HG02623 (cell line): ENCODE measurements at regions not wholly inside any gene's neighbourhood (a gene's known extent, or its start where the extent isn't known, plus 50 kb on each side); places are given as distances from the start of the nearest gene placed in this dataset.

Experiments
- ATAC-seq: cut with Tn5 transposase; IDR thresholded peaks from one replicate; pipeline ENCODE4 v1.9.1; 2021; ENCODE audit warnings: moderate library complexity; ENCODE audit not compliant: unreplicated experiment

DNA sequence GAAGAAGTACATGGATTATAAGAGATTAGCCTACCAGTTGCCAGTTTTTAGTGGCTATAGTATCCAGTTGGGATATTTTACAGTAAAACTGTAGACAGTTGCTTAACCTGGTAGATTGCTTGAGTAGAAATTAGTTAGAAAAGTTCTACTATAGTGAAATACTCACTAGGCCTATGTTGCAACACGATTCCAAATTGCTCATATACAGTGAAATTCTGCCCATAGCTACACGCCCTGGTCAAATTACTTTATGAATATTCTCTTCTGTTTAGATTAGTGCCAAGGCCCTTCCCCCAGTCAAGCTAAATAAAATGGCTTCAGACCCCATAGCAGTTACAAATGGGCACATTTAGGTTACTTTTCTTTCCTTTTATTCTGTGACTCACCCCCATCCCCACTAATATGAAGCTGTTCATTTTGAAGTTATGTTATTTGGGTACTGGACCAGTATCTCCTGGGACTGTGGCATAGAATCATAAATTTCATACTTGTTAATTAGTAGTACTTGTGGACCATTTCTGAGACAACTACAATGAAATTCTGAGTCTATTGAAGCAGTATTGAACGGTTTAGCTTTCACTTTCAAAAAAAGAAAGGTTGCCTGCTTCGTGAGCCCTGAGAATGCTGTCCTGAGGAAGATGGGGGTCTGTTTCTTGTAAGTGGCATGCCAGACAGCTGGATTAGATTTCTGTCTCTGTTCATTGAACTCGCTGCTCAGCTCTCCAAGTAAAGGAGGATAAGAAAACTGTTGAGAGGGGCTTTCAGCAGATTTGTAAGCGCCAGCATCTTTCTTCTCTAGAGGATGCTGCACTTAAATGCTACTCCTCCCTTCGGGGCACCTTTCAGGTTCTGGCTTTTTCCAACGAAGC is 65.8 kb upstream of the CFAP20DC start:
- ATAC-seq = no peak

DNA sequence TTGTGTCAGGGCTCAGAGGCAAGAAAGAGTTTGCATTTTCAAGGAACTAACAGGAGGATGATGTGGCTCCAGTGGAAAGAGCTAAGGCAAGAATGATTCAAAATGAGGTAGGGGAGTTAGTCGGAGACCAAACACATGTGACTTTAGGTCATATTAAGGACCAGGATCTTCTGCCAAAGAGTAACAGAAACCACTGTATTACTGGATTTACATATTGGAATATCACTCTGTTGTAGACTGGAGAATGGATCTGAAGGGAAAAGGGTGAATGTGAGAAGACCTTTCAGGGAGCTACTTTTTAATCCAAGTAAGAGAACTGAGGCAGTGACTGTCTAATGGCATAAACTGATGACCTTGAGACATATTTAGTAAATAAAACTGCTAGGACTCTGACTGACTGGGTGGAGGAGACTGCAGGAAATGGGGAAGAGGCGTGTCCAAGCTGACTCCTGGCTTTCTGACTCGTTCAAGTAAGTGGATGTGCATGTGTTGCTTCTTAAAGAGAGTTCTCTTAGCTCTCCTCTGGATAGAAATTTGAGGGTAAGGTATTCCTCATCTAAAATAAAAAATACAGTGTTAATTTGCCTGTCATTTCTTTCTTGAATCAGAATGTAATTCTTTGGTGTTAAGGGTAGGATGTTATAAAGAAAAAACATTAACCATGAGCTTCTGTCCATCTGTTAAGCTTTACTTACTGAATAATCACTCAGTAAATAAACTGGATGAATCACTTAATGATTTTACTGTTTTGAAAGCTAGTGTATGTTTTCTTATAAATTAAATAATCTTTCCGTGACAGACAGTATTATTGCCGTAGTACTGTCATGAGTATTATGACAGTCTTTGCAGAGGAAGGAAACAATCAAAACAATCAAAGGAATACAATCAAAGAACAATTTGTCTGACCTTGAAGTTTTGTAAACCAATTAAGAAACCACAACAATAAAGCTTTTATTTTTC is 58.3 kb upstream of the CFAP20DC start:
- no peak for ATAC-seq

DNA sequence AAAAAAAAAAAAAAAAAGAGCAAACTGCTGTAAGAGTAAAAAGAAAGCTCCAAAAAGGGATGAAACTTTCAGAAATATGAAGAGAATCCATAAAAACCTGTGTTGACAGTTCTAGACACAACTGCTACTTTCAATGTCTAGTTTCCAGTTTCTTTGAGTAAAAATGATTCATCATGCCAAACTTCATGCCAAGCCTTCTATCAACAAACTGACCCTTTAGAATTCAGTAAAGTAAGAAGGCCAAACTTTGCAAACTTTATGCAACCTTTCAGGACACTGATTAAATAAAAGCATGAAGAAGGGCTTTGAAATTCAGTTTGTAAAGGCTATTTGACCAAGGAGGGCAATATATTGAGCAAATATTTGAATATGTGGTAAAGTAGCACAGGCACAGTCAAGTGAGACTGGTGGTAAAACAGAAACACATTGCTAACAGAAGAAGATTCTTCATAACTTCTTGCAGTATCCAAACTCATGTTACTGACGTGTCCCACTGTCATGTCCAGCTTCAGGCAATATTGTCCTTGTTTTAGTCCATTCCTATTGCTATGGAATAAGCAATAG is 56.3 kb upstream of the CFAP20DC start:
- no peak for ATAC-seq

DNA sequence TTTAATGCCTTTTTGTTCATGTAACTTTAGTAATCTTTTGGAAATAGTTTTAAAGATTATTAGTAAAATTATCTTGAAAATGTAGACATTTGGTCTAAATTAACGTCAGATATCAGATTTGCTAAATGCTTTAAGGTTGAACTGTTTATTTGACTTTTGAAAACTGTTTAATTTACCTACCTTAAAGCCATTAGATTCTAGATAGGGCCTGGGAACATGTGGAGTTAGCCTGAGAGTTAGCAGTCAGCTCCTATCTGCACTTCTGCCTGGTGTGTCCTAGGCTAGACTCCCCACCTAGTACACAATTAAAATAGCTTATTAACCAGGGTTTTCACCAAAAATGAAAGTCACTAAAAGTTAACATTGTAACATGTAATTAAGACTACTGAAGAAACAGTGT is 53.7 kb upstream of the CFAP20DC start:
- no peak for ATAC-seq

DNA sequence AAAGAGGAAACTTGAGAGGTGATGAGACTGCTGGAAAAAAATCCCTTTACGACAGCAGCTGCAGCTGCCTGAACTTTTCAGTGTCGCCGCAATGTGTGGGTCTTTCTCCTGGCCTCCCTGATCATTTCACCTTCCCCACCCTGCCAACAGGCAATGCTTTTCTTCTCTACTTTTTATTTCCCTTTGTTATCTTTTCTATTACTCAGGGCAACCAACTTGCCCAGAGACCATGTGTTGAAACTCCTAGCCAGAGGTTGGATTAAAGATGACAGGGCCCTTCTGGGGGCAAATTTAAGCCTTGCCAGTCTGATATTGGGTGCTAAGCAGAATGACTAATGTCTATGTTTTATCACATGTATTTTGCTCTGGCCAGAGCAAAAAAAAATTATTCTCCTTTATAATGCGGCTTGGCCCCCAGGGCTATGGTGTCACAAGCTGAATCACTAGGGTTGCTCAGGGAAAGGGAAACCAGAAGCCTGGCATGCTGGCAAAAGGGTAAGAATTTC is 51.5 kb upstream of the CFAP20DC start:
- no peak for ATAC-seq
